MM.1S (cell line): ENCODE measurements at regions not wholly inside any gene's neighbourhood (a gene's known extent, or its start where the extent isn't known, plus 50 kb on each side); places are given as distances from the start of the nearest gene placed in this dataset.

ENCODE experiments used
- DNase-seq: peaks from one replicate; pipeline ENCODE4 v3.0.0-alpha.2; 2015
- H2AFZ ChIP-seq: fragments of 300-600 bp; sonication (generic); 2 replicates; pipeline ENCODE4 v1.6.0; 2016; ENCODE audit warnings: antibody characterized with exemption, low read length
- H3F3A ChIP-seq: fragments of 300-600 bp; sonication (generic); 2 replicates; pipeline ENCODE4 v1.6.1; 2016; ENCODE audit warnings: mild to moderate bottlenecking, antibody characterized with exemption, low read length, moderate library complexity, mixed read lengths; ENCODE audit not compliant: insufficient read depth
- H3K27ac ChIP-seq: fragments of 300-600 bp; sonication (generic); 2 replicates; pipeline ENCODE4 v1.5.1; 2016; ENCODE audit warnings: mild to moderate bottlenecking, low read length
- H3K27me3 ChIP-seq: fragments of 300-600 bp; sonication (generic); replicated peaks from 2 replicates; pipeline ENCODE4 v1.6.0; 2016; ENCODE audit warnings: low read length; ENCODE audit not compliant: insufficient read depth
- H3K36me3 ChIP-seq: fragments of 300-600 bp; sonication (generic); replicated peaks from 2 replicates; pipeline ENCODE4 v1.6.1; 2016; ENCODE audit warnings: mild to moderate bottlenecking, low read length, mixed read lengths; ENCODE audit not compliant: insufficient read depth
- H3K4me1 ChIP-seq: fragments of 300-600 bp; sonication (generic); 2 replicates; pipeline ENCODE4 v1.6.1; 2016; ENCODE audit warnings: low read length, mixed read lengths
- H3K4me2 ChIP-seq: fragments of 300-600 bp; sonication (generic); 2 replicates; pipeline ENCODE4 v1.6.0; 2016; ENCODE audit warnings: low read depth, low read length
- H3K4me3 ChIP-seq: fragments of 300-600 bp; sonication (generic); 2 replicates; pipeline ENCODE4 v1.5.1; 2016; ENCODE audit warnings: low read length, mixed read lengths
- H3K79me2 ChIP-seq: fragments of 300-600 bp; sonication (generic); 2 replicates; pipeline ENCODE4 v1.6.1; 2016; ENCODE audit warnings: mixed run types, low read length, mixed read lengths
- H3K9ac ChIP-seq: fragments of 300-600 bp; sonication (generic); 2 replicates; pipeline ENCODE4 v1.6.1; 2016; ENCODE audit warnings: low read length, mixed read lengths
- H3K9me2 ChIP-seq: fragments of 300-600 bp; sonication (generic); replicated peaks from 2 replicates; pipeline ENCODE4 v1.6.1; 2016; ENCODE audit warnings: mild to moderate bottlenecking, low read length, mixed read lengths; ENCODE audit not compliant: insufficient read depth
- H3K9me3 ChIP-seq: fragments of 300-600 bp; sonication (generic); replicated peaks from 2 replicates; pipeline ENCODE4 v1.6.1; 2016; ENCODE audit warnings: mild to moderate bottlenecking, low read length, mixed read lengths; ENCODE audit not compliant: insufficient read depth
- H4K20me1 ChIP-seq: fragments of 300-600 bp; sonication (generic); 2 replicates; pipeline ENCODE4 v1.6.1; 2016; ENCODE audit warnings: mild to moderate bottlenecking, low read length, moderate library complexity, mixed read lengths; ENCODE audit not compliant: insufficient read depth
- EZH2 ChIP-seq: fragments of 300-600 bp; sonication (generic); optimal IDR thresholded peaks from 2 replicates; pipeline ENCODE3; 2017; ENCODE audit warnings: low read depth, mild to moderate bottlenecking, antibody characterized with exemption, low read length, mixed read lengths
- EZH2phosphoT487 ChIP-seq: fragments of 300-600 bp; sonication (generic); IDR thresholded peaks from 2 replicates; pipeline ENCODE4 v1.6.1; 2018; ENCODE audit warnings: antibody characterized with exemption, low read length
- TF ChIP-seq, protein P1 (sequence below): fragments of 300-600 bp; sonication (generic); IDR thresholded peaks from 2 replicates; pipeline ENCODE4 v1.5.1; 2016; ENCODE audit warnings: antibody characterized with exemption, low read length, mixed read lengths

DNA sequence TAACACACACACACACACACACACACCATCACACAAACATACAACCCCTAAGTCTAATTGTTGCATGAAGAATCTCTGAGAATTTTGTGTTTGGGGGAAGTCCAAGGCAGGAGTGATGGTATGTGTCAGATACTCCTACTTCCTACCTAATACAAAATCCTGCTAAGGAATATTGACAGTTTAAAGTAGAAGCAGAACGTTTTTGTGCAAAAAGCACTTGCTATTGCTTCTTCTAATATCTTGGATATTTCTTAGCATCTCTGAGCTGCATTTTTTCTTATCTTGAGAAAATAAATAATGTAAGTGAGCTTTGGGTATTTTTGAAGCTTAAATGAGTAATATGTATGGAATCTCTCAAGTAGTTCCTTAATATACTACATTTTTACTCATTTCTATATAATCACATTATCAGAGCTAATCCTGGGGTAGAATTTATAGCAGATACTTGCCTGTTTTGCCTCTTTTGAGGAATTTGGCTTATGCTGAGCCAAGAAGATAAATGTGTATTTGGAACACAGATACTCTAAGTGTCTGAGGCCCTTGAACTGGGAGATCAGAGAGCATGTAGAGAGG is 212.3 kb downstream of the DKK1 start:
- no peaks in the 10 kb centered on the region for H4K20me1 ChIP-seq
- no peaks in the 10 kb centered on the region for H3K79me2 ChIP-seq
- H3K9me3 ChIP-seq = no peaks in the 10 kb centered on the region
- H3K4me2 ChIP-seq = no peak overlapping the region
- H3K9me2 ChIP-seq = no peaks in the 10 kb centered on the region
- H3K27ac ChIP-seq = no peak overlapping the region
- H3K4me3 ChIP-seq = no peak overlapping the region
- TF ChIP-seq, protein P1, sequence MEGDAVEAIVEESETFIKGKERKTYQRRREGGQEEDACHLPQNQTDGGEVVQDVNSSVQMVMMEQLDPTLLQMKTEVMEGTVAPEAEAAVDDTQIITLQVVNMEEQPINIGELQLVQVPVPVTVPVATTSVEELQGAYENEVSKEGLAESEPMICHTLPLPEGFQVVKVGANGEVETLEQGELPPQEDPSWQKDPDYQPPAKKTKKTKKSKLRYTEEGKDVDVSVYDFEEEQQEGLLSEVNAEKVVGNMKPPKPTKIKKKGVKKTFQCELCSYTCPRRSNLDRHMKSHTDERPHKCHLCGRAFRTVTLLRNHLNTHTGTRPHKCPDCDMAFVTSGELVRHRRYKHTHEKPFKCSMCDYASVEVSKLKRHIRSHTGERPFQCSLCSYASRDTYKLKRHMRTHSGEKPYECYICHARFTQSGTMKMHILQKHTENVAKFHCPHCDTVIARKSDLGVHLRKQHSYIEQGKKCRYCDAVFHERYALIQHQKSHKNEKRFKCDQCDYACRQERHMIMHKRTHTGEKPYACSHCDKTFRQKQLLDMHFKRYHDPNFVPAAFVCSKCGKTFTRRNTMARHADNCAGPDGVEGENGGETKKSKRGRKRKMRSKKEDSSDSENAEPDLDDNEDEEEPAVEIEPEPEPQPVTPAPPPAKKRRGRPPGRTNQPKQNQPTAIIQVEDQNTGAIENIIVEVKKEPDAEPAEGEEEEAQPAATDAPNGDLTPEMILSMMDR = no peak
- TF ChIP-seq EZH2 (no peak), EZH2phosphoT487 (no peak)
- no peaks in the 10 kb centered on the region for H3F3A ChIP-seq
- H3K4me1 ChIP-seq = no peaks in the 10 kb centered on the region
- no peak overlapping the region for H3K9ac ChIP-seq
- no peaks in the 10 kb centered on the region for H3K36me3 ChIP-seq
- DNase-seq = no peak
- H2AFZ ChIP-seq = no peak overlapping the region
- no peaks in the 10 kb centered on the region for H3K27me3 ChIP-seq

DNA sequence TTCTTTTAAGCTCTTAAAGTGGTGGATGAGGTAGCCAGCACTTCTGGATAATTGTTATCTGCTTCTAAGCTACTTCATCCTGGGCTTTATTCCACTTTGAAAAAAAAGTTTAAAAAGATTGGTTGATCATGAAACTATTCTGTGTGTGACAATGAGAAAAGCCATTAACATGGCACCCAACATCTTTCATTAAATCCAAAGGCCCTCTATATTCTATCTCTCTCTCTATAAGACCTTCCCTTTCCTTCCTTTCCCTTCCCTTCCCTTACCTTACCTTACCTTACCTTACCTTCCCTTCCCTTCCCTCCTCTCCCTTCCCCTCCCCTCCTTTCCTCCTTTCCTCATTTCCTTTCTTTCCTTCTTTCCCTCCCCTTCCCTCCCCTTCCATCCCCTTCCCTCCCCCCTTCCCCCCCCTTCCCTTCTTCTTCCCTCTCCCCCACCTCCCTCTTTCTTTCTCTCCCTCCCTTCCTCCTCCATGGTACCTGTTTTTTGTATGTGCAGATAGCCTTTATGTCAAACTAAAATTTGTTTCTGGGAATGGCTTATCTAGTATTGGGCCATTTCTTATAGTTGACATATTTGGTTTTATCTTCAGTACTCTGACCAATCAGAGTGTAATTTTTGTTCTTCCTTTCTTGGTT is 218.7 kb downstream of the DKK1 start:
- H2AFZ ChIP-seq = no peak overlapping the region
- no peaks in the 10 kb centered on the region for H3K4me1 ChIP-seq
- H3K27ac ChIP-seq = no peak overlapping the region
- H3K27me3 ChIP-seq = no peaks in the 10 kb centered on the region
- no peaks in the 10 kb centered on the region for H3K9me2 ChIP-seq
- no peak overlapping the region for H3K9ac ChIP-seq
- H4K20me1 ChIP-seq = no peaks in the 10 kb centered on the region
- H3K4me2 ChIP-seq = no peak overlapping the region
- TF ChIP-seq EZH2phosphoT487 (no peak), EZH2 (no peak)
- TF ChIP-seq, protein P1 = no peak
- H3K79me2 ChIP-seq = no peaks in the 10 kb centered on the region
- no peak overlapping the region for H3K4me3 ChIP-seq
- H3F3A ChIP-seq = no peaks in the 10 kb centered on the region
- no peaks in the 10 kb centered on the region for H3K9me3 ChIP-seq
- H3K36me3 ChIP-seq = no peaks in the 10 kb centered on the region
- no peak for DNase-seq

DNA sequence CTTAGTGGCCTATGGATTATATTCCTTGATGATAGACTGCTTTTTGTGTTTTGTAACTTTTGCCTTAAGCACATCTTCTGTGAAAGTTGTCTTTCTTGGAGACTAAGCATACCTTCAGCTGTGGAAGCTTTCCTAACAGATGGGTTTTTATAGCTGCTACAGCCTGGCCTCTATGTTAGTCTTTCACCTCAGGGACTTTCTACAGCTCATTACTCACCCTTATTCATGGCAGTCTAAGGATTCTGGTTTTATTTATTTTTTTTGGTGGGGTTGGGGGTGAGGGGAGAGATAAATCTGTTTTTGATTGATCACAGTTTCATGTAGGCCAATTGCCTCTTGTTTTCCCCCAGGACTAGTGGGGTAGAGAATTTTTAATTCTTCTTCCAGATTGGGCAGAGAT is 219.9 kb downstream of the DKK1 start:
- Histone ChIP-seq H3K9me2 (no peaks in the 10 kb centered on the region), H3K9ac (no peak overlapping the region), H3K4me1 (no peaks in the 10 kb centered on the region), H4K20me1 (no peaks in the 10 kb centered on the region), H3F3A (no peaks in the 10 kb centered on the region), H2AFZ (no peak overlapping the region), H3K4me2 (no peak overlapping the region), H3K79me2 (no peaks in the 10 kb centered on the region), H3K27me3 (no peaks in the 10 kb centered on the region), H3K4me3 (no peak overlapping the region), H3K36me3 (no peaks in the 10 kb centered on the region), H3K9me3 (no peaks in the 10 kb centered on the region), H3K27ac (no peak overlapping the region)
- TF ChIP-seq EZH2phosphoT487 (no peak), EZH2 (no peak)
- TF ChIP-seq, protein P1 = no peak
- DNase-seq = no peak
